ENCODE measurements at regions not wholly inside any gene's neighbourhood (a gene's known extent, or its start where the extent isn't known, plus 50 kb on each side); places are given as distances from the start of the nearest gene placed in this dataset.

- FAIRE-seq (no peak), DNase-seq (ENCODE audit: insufficient read length) (no peak)
- TF ChIP-seq TAF1 (IDR thresholded peaks at IDR 0.05; ENCODE audit: borderline replicate concordance, low read depth, low read length): no peak
- TF ChIP-seq POLR2AphosphoS5 (IDR thresholded peaks at IDR 0.05; ENCODE audit: low read depth, low read length): no peak
- TF ChIP-seq POLR2A (IDR thresholded peaks at IDR 0.05; ENCODE audit: low read depth, low read length): no peak
Measured at GRCh38 chr12:24077161-24077560, 127.7 kb upstream of the SOX5 start.

- FAIRE-seq (no peak), DNase-seq (ENCODE audit: insufficient read length) (no peak)
- TF ChIP-seq POLR2AphosphoS5 (IDR thresholded peaks at IDR 0.05; ENCODE audit: low read depth, low read length): no peak
- no peak for TF ChIP-seq POLR2A (IDR thresholded peaks at IDR 0.05; ENCODE audit: low read depth, low read length)
- no peak for TF ChIP-seq TAF1 (IDR thresholded peaks at IDR 0.05; ENCODE audit: borderline replicate concordance, low read depth, low read length)
Measured at GRCh38 chr12:24075650-24076049, 126.2 kb upstream of the SOX5 start.

DNA sequence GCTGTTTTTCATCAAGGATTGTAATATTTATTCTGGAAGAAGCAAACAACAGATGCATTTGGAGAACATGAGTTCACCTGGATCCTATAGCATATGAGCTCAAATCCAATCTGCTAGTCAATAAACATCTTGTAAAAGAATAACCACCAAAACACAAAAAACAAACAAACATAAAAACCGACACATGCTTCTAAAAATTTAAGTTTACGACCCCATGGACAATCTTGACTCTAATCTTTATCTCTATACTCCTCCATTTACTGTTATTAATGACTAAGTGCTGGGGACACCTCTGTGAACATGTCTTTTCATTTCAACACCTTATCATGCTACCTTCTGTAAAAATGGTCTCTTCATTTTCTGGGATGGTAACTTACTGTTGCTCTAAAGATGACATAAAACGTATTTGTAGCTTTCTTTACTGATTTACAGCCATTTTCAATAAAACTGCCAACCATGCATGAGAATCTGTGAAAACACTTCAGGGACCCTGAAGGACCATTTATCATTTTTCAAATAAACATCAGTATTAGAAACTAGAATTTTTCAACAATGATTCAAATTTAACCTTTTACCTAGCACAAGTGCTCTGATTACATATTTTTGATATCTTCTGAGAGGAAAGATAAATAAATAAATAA is 123.8 kb upstream of the SOX5 start:
- DNase-seq (ENCODE audit: insufficient read length) (no peak), FAIRE-seq (no peak)
- no peak for TF ChIP-seq POLR2A (IDR thresholded peaks at IDR 0.05; ENCODE audit: low read depth, low read length)
- TF ChIP-seq POLR2AphosphoS5 (IDR thresholded peaks at IDR 0.05; ENCODE audit: low read depth, low read length): no peak
- no peak for TF ChIP-seq TAF1 (IDR thresholded peaks at IDR 0.05; ENCODE audit: borderline replicate concordance, low read depth, low read length)

GRCh38 chr12:24072302-24072701 is 122.8 kb upstream of the SOX5 start:
- TF ChIP-seq TAF1 (IDR thresholded peaks at IDR 0.05; ENCODE audit: borderline replicate concordance, low read depth, low read length) (no peak), POLR2AphosphoS5 (IDR thresholded peaks at IDR 0.05; ENCODE audit: low read depth, low read length) (no peak), POLR2A (IDR thresholded peaks at IDR 0.05; ENCODE audit: low read depth, low read length) (no peak)
- DNase-seq (ENCODE audit: insufficient read length): no peak
- no peak for FAIRE-seq

DNA sequence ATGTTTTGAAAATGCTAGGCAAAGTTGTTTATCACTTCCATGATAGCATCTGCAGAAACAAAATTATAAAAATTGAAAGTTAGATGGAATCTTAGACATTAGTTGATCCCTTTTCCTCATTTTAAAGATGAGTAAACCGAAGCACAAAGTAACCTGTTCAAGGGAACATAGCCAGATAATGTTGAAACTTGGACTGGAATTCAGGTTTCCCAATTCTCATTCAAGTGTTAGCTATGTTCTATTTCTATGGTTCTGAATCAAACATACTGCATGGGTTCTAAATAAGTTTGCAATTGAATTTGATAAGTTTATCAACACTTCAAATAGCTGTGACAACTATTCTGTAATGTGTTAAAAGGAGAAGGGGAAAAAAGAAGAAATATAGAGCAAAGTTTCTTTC is 122.4 kb upstream of the SOX5 start:
- DNase-seq (ENCODE audit: insufficient read length) (no peak), FAIRE-seq (no peak)
- TF ChIP-seq POLR2AphosphoS5 (IDR thresholded peaks at IDR 0.05; ENCODE audit: low read depth, low read length): no peak
- TF ChIP-seq TAF1 (IDR thresholded peaks at IDR 0.05; ENCODE audit: borderline replicate concordance, low read depth, low read length): no peak
- no peak for TF ChIP-seq POLR2A (IDR thresholded peaks at IDR 0.05; ENCODE audit: low read depth, low read length)

DNA sequence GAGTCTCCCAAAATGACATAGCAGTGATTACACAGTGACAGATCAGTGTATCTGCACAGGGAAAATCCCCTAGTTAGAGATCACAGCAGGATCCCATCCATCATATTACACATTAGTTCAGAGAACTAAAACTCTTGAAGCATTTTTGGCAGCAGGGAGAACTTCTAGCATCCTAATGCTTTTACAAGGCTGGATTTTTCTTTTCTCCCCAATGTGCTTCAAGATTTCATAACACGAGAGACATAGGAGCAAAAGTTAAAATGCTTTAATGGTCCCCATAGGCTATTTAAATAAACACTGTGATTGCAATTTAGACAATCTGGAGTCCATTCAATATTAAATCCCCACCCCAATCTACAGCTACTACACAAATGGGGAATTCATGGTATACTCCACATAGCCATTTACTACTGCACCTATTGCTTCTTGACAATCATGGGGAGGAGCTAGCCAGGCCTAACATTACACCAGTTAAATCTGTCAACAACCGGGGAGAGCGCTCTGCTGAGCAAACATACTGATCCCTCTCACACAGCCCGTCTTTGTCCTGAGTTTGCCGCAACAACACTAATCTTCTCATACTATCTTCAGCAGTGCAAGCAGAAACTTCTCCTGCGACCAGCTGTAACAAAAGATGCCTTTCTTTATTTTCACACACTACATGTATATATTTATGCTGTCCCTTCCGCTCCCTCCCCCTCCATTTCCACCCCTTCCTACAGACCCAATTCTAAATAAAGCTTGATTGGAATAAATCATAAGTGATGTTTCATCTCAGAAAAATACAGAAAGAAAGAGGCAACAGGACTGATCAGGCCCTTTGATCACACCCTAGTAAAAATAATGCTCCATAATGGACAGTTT is 120.3 kb upstream of the SOX5 start:
- FAIRE-seq (no peak), DNase-seq (ENCODE audit: insufficient read length) (no peak)
- TF ChIP-seq POLR2AphosphoS5 (IDR thresholded peaks at IDR 0.05; ENCODE audit: low read depth, low read length): no peak
- TF ChIP-seq TAF1 (IDR thresholded peaks at IDR 0.05; ENCODE audit: borderline replicate concordance, low read depth, low read length): no peak
- TF ChIP-seq POLR2A (IDR thresholded peaks at IDR 0.05; ENCODE audit: low read depth, low read length): no peak

DNA sequence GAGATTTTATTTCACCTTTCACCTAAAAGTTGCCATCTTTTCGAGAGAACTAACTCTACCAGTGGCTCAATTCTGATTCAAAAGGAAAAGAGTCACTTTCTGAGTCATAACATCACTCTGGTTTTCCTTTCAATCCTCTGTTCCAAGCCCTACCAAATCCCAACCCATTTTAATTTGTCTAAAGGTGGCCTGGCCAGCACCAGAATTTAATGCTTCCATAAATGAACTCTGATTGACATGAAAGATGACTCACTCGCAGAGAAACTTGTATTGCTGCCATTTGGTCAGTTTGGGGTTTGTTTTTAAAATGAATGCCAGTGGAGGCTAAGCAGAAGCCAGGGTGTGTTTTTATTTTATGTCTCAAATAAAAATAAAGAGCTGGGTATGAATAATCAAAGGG is 117.4 kb upstream of the SOX5 start:
- DNase-seq (ENCODE audit: insufficient read length): no peak
- FAIRE-seq: no peak
- no peak for TF ChIP-seq TAF1 (IDR thresholded peaks at IDR 0.05; ENCODE audit: borderline replicate concordance, low read depth, low read length)
- no peak for TF ChIP-seq POLR2AphosphoS5 (IDR thresholded peaks at IDR 0.05; ENCODE audit: low read depth, low read length)
- no peak for TF ChIP-seq POLR2A (IDR thresholded peaks at IDR 0.05; ENCODE audit: low read depth, low read length)

GRCh38 chr12:24066097-24066496 is 116.6 kb upstream of the SOX5 start:
- TF ChIP-seq TAF1 (IDR thresholded peaks at IDR 0.05; ENCODE audit: borderline replicate concordance, low read depth, low read length) (no peak), POLR2AphosphoS5 (IDR thresholded peaks at IDR 0.05; ENCODE audit: low read depth, low read length) (no peak), POLR2A (IDR thresholded peaks at IDR 0.05; ENCODE audit: low read depth, low read length) (no peak)
- no peak for DNase-seq (ENCODE audit: insufficient read length)
- FAIRE-seq: no peak

- TF ChIP-seq POLR2A (IDR thresholded peaks at IDR 0.05; ENCODE audit: low read depth, low read length) (no peak), TAF1 (IDR thresholded peaks at IDR 0.05; ENCODE audit: borderline replicate concordance, low read depth, low read length) (no peak)
- no peak for DNase-seq (ENCODE audit: insufficient read length)
- FAIRE-seq: no peak
Measured at GRCh38 chr12:24062642-24063245, 113.3 kb upstream of the SOX5 start.

- no peak for TF ChIP-seq POLR2AphosphoS5 (IDR thresholded peaks at IDR 0.05; ENCODE audit: low read depth, low read length)
- no peak for TF ChIP-seq POLR2A (IDR thresholded peaks at IDR 0.05; ENCODE audit: low read depth, low read length)
- TF ChIP-seq TAF1 (IDR thresholded peaks at IDR 0.05; ENCODE audit: borderline replicate concordance, low read depth, low read length): no peak
- no peak for FAIRE-seq
- DNase-seq (ENCODE audit: insufficient read length): no peak
Measured at GRCh38 chr12:24060089-24060488, 110.6 kb upstream of the SOX5 start.

- no peak for DNase-seq (ENCODE audit: insufficient read length)
- no peak for FAIRE-seq
- TF ChIP-seq POLR2AphosphoS5 (IDR thresholded peaks at IDR 0.05; ENCODE audit: low read depth, low read length) (no peak), POLR2A (IDR thresholded peaks at IDR 0.05; ENCODE audit: low read depth, low read length) (no peak), TAF1 (IDR thresholded peaks at IDR 0.05; ENCODE audit: borderline replicate concordance, low read depth, low read length) (no peak)
Measured at GRCh38 chr12:24057920-24058476, 108.5 kb upstream of the SOX5 start.

All from GM12892 (cell line).